GM12892 (cell line): ENCODE measurements at regions not wholly inside any gene's neighbourhood (a gene's known extent, or its start where the extent isn't known, plus 50 kb on each side); places are given as distances from the start of the nearest gene placed in this dataset.

ENCODE experiments used
- POLR2A ChIP-seq: IDR thresholded peaks from 2 replicates; pipeline ENCODE4 v1.6.1; 2011; ENCODE audit warnings: low read depth, low read length, control low read depth
- TAF1 ChIP-seq: IDR thresholded peaks from 2 replicates; pipeline ENCODE4 v1.6.1; 2011; ENCODE audit warnings: low read depth, mild to moderate bottlenecking, control low read depth, low read length, borderline replicate concordance

- no peak for TF ChIP-seq TAF1
- TF ChIP-seq POLR2A, result no peak
Observed at GRCh38 chr6:2441601-2442475, 196.4 kb upstream of the GMDS start.
